Gastrocnemius medialis (tissue), 4 donors: ENCODE measurements at regions not wholly inside any gene's neighbourhood (a gene's known extent, or its start where the extent isn't known, plus 50 kb on each side); places are given as distances from the start of the nearest gene placed in this dataset.

Experiments used
- ATAC-seq, 2 donors: fragments of 150-250 bp; one replicate each; pipeline ENCODE4 v1.9.1; 2016
- DNase-seq, 2 donors: peaks; one replicate each; pipeline ENCODE4 v3.0.0-alpha.2; 2019
- H3K27ac ChIP-seq, 4 donors: fragments of 200-600 bp; sonication (generic); 1 replicate in 1 of 4; 2 replicates in 3 of 4; pipeline ENCODE4 v1.5.1; 2016 to 2018; ENCODE audit warnings: mild to moderate bottlenecking in 2 of 4, moderate library complexity in 1 of 4
- H3K27me3 ChIP-seq, 3 donors: fragments of 200-600 bp; sonication (generic) in 2 of 3; 1 replicate in 1 of 3; 2 replicates in 2 of 3; pipeline versions ENCODE4 v1.5.1 to v1.6.0; 2016 to 2019; ENCODE audit warnings: mild to moderate bottlenecking in 1 of 3, moderate library complexity in 1 of 3
- H3K36me3 ChIP-seq, 2 donors: fragments of 200-600 bp; sonication (generic) in 1 of 2; one replicate each; pipeline ENCODE4 v1.5.1; 2017 to 2018
- H3K4me1 ChIP-seq, 2 donors: fragments of 200-600 bp; sonication (generic) in 1 of 2; one replicate each; pipeline ENCODE4 v1.5.1; 2016 to 2017; ENCODE audit warnings: mild to moderate bottlenecking in 2 of 2
- H3K4me3 ChIP-seq, 4 donors: fragments of 200-600 bp; sonication (generic) in 3 of 4; 1 replicate in 1 of 4; 2 replicates in 3 of 4; pipeline ENCODE4 v1.5.1; 2016 to 2019; ENCODE audit warnings: mild to moderate bottlenecking in 2 of 4
- H3K9me3 ChIP-seq, 3 donors: fragments of 200-600 bp; sonication (generic) in 2 of 3; 1 replicate in 1 of 3; 2 replicates in 2 of 3; pipeline ENCODE4 v1.5.1; 2016 to 2019
- POLR2A ChIP-seq, 2 donors: fragments of 450-650 bp; IDR thresholded peaks; one replicate each; pipeline ENCODE4 v1.6.1; 2017; ENCODE audit warnings: antibody characterized with exemption in 2 of 2, mild to moderate bottlenecking in 2 of 2, moderate library complexity in 2 of 2
- in situ Hi-C, 4 donors: fragments of 200-750 bp; cut with MboI; loops; one replicate each; pipeline versions ENCODE4 v1.15.0 to v1.8.0; 2017; ENCODE audit warnings: low sequenced_read_pairs in 4 of 4
- intact Hi-C: fragments of 100-400 bp; cut with DNase I; formaldehyde crosslinking; loops from one replicate; pipeline ENCODE4 v1.15.1; 2023; ENCODE audit warnings: low total_unique reads
- TF ChIP-seq, protein P1 (sequence below), 5 experiments: fragments of 450-650 bp in 3 of 5; fragments of 200-600 bp in 2 of 5; sonication (generic) in 2 of 5; IDR thresholded peaks in 4 of 5; conservative IDR thresholded peaks in 1 of 5; 1 replicate in 4 of 5; 2 replicates in 1 of 5; pipeline ENCODE4 v1.5.1; 2016 to 2019; ENCODE audit warnings: antibody characterized with exemption in 5 of 5, mild to moderate bottlenecking in 3 of 5, moderate library complexity in 3 of 5

DNA sequence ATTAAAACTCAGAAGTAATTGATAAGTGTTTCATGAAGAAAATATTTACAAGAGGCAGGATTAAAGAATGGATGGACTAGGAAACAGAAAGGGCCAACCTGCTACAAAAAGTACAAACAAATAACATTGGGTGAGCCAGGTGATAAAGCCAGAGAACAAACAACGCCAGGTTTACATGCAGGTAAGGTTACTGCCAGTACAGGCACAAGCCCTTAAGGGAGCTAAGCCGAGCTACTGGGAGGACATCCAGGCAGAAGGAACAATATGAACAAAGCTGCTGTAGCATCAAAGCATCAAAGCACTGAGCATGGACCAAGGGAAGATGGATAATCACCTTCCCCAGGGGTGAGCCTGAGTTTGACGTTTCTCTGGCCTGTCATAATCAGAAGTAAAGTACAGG lies 380.7 kb downstream of the SEC16B start:
- in situ Hi-C loops, result loop anchor here in 1 of 4 donors (25.0 kb wide), 1 partner anchor 198 kb away; no protein-coding TSS in a partner anchor
- no peaks in the 10 kb centered on the region for H3K36me3 ChIP-seq

GRCh38 chr1:177586429-177586828 lies 383.4 kb downstream of the SEC16B start:
- no peak overlapping the region for H3K4me3 ChIP-seq
- no peak for TF ChIP-seq POLR2A (IDR thresholded peaks at IDR 0.05)
- TF ChIP-seq, protein P1, sequence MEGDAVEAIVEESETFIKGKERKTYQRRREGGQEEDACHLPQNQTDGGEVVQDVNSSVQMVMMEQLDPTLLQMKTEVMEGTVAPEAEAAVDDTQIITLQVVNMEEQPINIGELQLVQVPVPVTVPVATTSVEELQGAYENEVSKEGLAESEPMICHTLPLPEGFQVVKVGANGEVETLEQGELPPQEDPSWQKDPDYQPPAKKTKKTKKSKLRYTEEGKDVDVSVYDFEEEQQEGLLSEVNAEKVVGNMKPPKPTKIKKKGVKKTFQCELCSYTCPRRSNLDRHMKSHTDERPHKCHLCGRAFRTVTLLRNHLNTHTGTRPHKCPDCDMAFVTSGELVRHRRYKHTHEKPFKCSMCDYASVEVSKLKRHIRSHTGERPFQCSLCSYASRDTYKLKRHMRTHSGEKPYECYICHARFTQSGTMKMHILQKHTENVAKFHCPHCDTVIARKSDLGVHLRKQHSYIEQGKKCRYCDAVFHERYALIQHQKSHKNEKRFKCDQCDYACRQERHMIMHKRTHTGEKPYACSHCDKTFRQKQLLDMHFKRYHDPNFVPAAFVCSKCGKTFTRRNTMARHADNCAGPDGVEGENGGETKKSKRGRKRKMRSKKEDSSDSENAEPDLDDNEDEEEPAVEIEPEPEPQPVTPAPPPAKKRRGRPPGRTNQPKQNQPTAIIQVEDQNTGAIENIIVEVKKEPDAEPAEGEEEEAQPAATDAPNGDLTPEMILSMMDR (IDR thresholded peaks at IDR 0.05 in 4 of 5, conservative IDR thresholded peaks at IDR 0.05 in 1 of 5), result no peak
- ATAC-seq (no peak), DNase-seq (no peak)
- intact Hi-C loops (no loop called here), in situ Hi-C loops (loop anchor here in 1 of 4 donors (25.0 kb wide), 1 partner anchor 201 kb away; no protein-coding TSS in a partner anchor)
- no peaks in the 10 kb centered on the region for H3K4me1 ChIP-seq
- no peaks in the 10 kb centered on the region for H3K9me3 ChIP-seq
- no peaks in the 10 kb centered on the region for H3K36me3 ChIP-seq
- no peak overlapping the region for H3K27ac ChIP-seq
- H3K27me3 ChIP-seq, result no peaks in the 10 kb centered on the region

More for the DNA sequence above, 380.7 kb downstream of the SEC16B start:
- no peaks in the 10 kb centered on the region for H3K9me3 ChIP-seq
- no peaks in the 10 kb centered on the region for H3K27me3 ChIP-seq
- no peak overlapping the region for H3K4me3 ChIP-seq
- TF ChIP-seq, protein P1 (IDR thresholded peaks at IDR 0.05 in 4 of 5, conservative IDR thresholded peaks at IDR 0.05 in 1 of 5), result no peak
- no peak for TF ChIP-seq POLR2A (IDR thresholded peaks at IDR 0.05)
- intact Hi-C loops, result no loop called here
- no peak overlapping the region for H3K27ac ChIP-seq
- no peak for ATAC-seq
- no peak for DNase-seq
- H3K4me1 ChIP-seq, result peaks cover 0 to 12% of the 10 kb centered on the region in 2 donors

DNA sequence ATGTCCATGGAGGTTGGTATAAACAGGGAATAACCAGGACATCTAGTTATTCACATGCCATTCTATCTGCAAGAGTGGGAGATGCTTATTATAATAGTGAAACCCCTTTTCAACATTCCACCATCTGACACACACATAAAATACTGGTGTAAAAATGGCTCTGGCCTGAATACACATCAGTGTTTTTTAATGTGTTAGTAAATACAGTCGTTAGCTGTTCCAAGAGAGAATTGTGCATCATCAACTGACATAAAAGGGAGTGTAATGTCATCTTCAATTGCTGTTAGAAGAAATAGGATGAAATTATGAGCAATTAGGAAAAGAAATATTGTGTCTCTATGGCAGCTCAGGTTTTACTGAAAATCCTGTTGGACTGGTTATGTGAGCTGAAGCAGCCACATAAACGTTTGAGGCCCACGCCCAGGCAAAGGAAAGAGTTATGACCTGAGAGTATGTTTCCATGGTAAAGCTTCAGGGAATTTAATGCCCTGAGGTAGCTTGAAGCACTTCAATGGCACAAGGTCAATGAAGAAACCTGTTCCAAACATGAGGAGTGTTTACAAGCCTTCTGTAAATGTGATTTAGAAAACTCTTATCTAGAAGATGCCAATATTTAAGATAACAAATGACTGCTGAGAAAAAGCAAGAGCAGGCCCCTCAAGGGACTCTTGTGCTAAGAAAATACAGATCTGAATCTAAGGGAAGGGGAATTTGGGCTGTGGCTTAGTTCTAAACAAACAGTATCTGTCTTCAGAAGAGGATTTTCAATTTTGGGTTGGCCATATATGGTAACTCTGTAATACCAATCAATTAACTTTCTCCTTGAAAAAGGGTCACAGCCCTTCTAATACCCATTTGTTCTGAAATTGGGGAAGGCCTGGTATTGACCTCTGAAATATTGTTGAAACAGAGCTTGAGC lies 384.3 kb downstream of the SEC16B start:
- Histone ChIP-seq H3K9me3 (no peaks in the 10 kb centered on the region), H3K4me3 (no peak overlapping the region), H3K27ac (no peak overlapping the region), H3K4me1 (no peaks in the 10 kb centered on the region), H3K27me3 (no peaks in the 10 kb centered on the region), H3K36me3 (no peaks in the 10 kb centered on the region)
- ATAC-seq, result no peak
- intact Hi-C loops, result no loop called here
- in situ Hi-C loops, result loop anchor here in 1 of 4 donors (25.0 kb wide), 1 partner anchor 202 kb away; no protein-coding TSS in a partner anchor
- DNase-seq, result no peak
- TF ChIP-seq, protein P1 (IDR thresholded peaks at IDR 0.05 in 4 of 5, conservative IDR thresholded peaks at IDR 0.05 in 1 of 5), result no peak
- TF ChIP-seq POLR2A (IDR thresholded peaks at IDR 0.05), result no peak

- Histone ChIP-seq H3K27me3 (no peaks in the 10 kb centered on the region), H3K4me3 (no peak overlapping the region), H3K9me3 (no peaks in the 10 kb centered on the region), H3K36me3 (no peaks in the 10 kb centered on the region), H3K27ac (no peak overlapping the region), H3K4me1 (no peaks in the 10 kb centered on the region)
- in situ Hi-C loops (no loop called here), intact Hi-C loops (no loop called here)
- ATAC-seq (no peak), DNase-seq (no peak)
- no peak for TF ChIP-seq POLR2A (IDR thresholded peaks at IDR 0.05)
- TF ChIP-seq, protein P1 (IDR thresholded peaks at IDR 0.05 in 4 of 5, conservative IDR thresholded peaks at IDR 0.05 in 1 of 5), result no peak
Observed at GRCh38 chr1:177573901-177574300, 396.0 kb downstream of the SEC16B start.
